ENCODE measurements at regions not wholly inside any gene's neighbourhood (a gene's known extent, or its start where the extent isn't known, plus 50 kb on each side); places are given as distances from the start of the nearest gene placed in this dataset.

GRCh38 chr15:98425173-98425572 is 223.2 kb upstream of the IGF1R start:
- Histone ChIP-seq H3K36me3 (ENCODE audit: insufficient read depth, low read length) (no peaks in the 10 kb centered on the region), H3K9me3 (ENCODE audit: low read depth, low read length) (no peaks in the 10 kb centered on the region), H3K4me3 (no peak overlapping the region), H3K27ac (no peak overlapping the region), H3K9ac (ENCODE audit: insufficient read length) (no peak overlapping the region)
- no peak for DNase-seq (ENCODE audit: low read depth, low spot score)
- TF ChIP-seq EZH2 (IDR thresholded peaks at IDR 0.05): no peak
- no peak for TF ChIP-seq FOXP2 (optimal IDR thresholded peaks at IDR 0.05; ENCODE audit: control extremely low read depth, extremely low read length, insufficient read depth)
- no peak for TF ChIP-seq POLR2AphosphoS5 (IDR thresholded peaks at IDR 0.05; ENCODE audit: borderline replicate concordance, low read depth, low read length)

- Histone ChIP-seq H3K9ac (ENCODE audit: insufficient read length) (no peak overlapping the region), H3K27ac (no peak overlapping the region), H3K4me3 (no peak overlapping the region), H3K9me3 (ENCODE audit: low read depth, low read length) (no peaks in the 10 kb centered on the region), H3K36me3 (ENCODE audit: insufficient read depth, low read length) (no peaks in the 10 kb centered on the region)
- TF ChIP-seq POLR2AphosphoS5 (IDR thresholded peaks at IDR 0.05; ENCODE audit: borderline replicate concordance, low read depth, low read length) (no peak), FOXP2 (optimal IDR thresholded peaks at IDR 0.05; ENCODE audit: control extremely low read depth, extremely low read length, insufficient read depth) (no peak), EZH2 (IDR thresholded peaks at IDR 0.05) (no peak)
- no peak for DNase-seq (ENCODE audit: low read depth, low spot score)
These were observed 221.0 kb upstream of the IGF1R start for GRCh38 chr15:98427321-98427720.

GRCh38 chr15:98428253-98428989 is 219.9 kb upstream of the IGF1R start:
- Histone ChIP-seq H3K9me3 (ENCODE audit: low read depth, low read length) (no peaks in the 10 kb centered on the region), H3K9ac (ENCODE audit: insufficient read length) (no peak overlapping the region), H3K4me3 (peak overlapping the region; percentile 79), H3K27ac (no peak overlapping the region), H3K36me3 (ENCODE audit: insufficient read depth, low read length) (no peaks in the 10 kb centered on the region)
- TF ChIP-seq EZH2 (IDR thresholded peaks at IDR 0.05) (no peak), FOXP2 (optimal IDR thresholded peaks at IDR 0.05; ENCODE audit: control extremely low read depth, extremely low read length, insufficient read depth) (no peak), POLR2AphosphoS5 (IDR thresholded peaks at IDR 0.05; ENCODE audit: borderline replicate concordance, low read depth, low read length) (no peak)
- DNase-seq (ENCODE audit: low read depth, low spot score): no peak

GRCh38 chr15:98431171-98431570 is 217.2 kb upstream of the IGF1R start:
- Histone ChIP-seq H3K4me3 (no peak overlapping the region), H3K36me3 (ENCODE audit: insufficient read depth, low read length) (no peaks in the 10 kb centered on the region), H3K9ac (ENCODE audit: insufficient read length) (no peak overlapping the region), H3K27ac (no peak overlapping the region), H3K9me3 (ENCODE audit: low read depth, low read length) (no peaks in the 10 kb centered on the region)
- TF ChIP-seq EZH2 (IDR thresholded peaks at IDR 0.05): no peak
- no peak for TF ChIP-seq POLR2AphosphoS5 (IDR thresholded peaks at IDR 0.05; ENCODE audit: borderline replicate concordance, low read depth, low read length)
- no peak for TF ChIP-seq FOXP2 (optimal IDR thresholded peaks at IDR 0.05; ENCODE audit: control extremely low read depth, extremely low read length, insufficient read depth)
- no peak for DNase-seq (ENCODE audit: low read depth, low spot score)

GRCh38 chr15:98433346-98433745 is 215.0 kb upstream of the IGF1R start:
- no peak for DNase-seq (ENCODE audit: low read depth, low spot score)
- no peaks in the 10 kb centered on the region for H3K9me3 ChIP-seq (ENCODE audit: low read depth, low read length)
- H3K27ac ChIP-seq: no peak overlapping the region
- TF ChIP-seq POLR2AphosphoS5 (IDR thresholded peaks at IDR 0.05; ENCODE audit: borderline replicate concordance, low read depth, low read length) (no peak), EZH2 (IDR thresholded peaks at IDR 0.05) (no peak)
- no peak overlapping the region for H3K4me3 ChIP-seq
- H3K9ac ChIP-seq (ENCODE audit: insufficient read length): no peak overlapping the region
- H3K36me3 ChIP-seq (ENCODE audit: insufficient read depth, low read length): no peaks in the 10 kb centered on the region

- Histone ChIP-seq H3K4me3 (no peak overlapping the region), H3K36me3 (ENCODE audit: insufficient read depth, low read length) (no peaks in the 10 kb centered on the region), H3K27ac (no peak overlapping the region), H3K9me3 (ENCODE audit: low read depth, low read length) (no peaks in the 10 kb centered on the region), H3K9ac (ENCODE audit: insufficient read length) (no peak overlapping the region)
- DNase-seq (ENCODE audit: low read depth, low spot score): no peak
- TF ChIP-seq POLR2AphosphoS5 (IDR thresholded peaks at IDR 0.05; ENCODE audit: borderline replicate concordance, low read depth, low read length): no peak
- TF ChIP-seq EZH2 (IDR thresholded peaks at IDR 0.05): no peak
- no peak for TF ChIP-seq FOXP2 (optimal IDR thresholded peaks at IDR 0.05; ENCODE audit: control extremely low read depth, extremely low read length, insufficient read depth)
These were observed 214.5 kb upstream of the IGF1R start for GRCh38 chr15:98433856-98434255.

GRCh38 chr15:98437752-98438151 is 210.6 kb upstream of the IGF1R start:
- Histone ChIP-seq H3K9me3 (ENCODE audit: low read depth, low read length) (no peaks in the 10 kb centered on the region), H3K4me3 (no peak overlapping the region), H3K27ac (no peak overlapping the region), H3K36me3 (ENCODE audit: insufficient read depth, low read length) (no peaks in the 10 kb centered on the region), H3K9ac (ENCODE audit: insufficient read length) (no peak overlapping the region)
- TF ChIP-seq FOXP2 (optimal IDR thresholded peaks at IDR 0.05; ENCODE audit: control extremely low read depth, extremely low read length, insufficient read depth) (no peak), EZH2 (IDR thresholded peaks at IDR 0.05) (no peak), POLR2AphosphoS5 (IDR thresholded peaks at IDR 0.05; ENCODE audit: borderline replicate concordance, low read depth, low read length) (no peak)
- no peak for DNase-seq (ENCODE audit: low read depth, low spot score)

- Histone ChIP-seq H3K9ac (ENCODE audit: insufficient read length) (no peak overlapping the region), H3K27ac (no peak overlapping the region), H3K36me3 (ENCODE audit: insufficient read depth, low read length) (no peaks in the 10 kb centered on the region), H3K9me3 (ENCODE audit: low read depth, low read length) (no peaks in the 10 kb centered on the region), H3K4me3 (no peak overlapping the region)
- no peak for DNase-seq (ENCODE audit: low read depth, low spot score)
- TF ChIP-seq FOXP2 (optimal IDR thresholded peaks at IDR 0.05; ENCODE audit: control extremely low read depth, extremely low read length, insufficient read depth): no peak
- TF ChIP-seq EZH2 (IDR thresholded peaks at IDR 0.05): no peak
- no peak for TF ChIP-seq POLR2AphosphoS5 (IDR thresholded peaks at IDR 0.05; ENCODE audit: borderline replicate concordance, low read depth, low read length)
These were observed 210.0 kb upstream of the IGF1R start for GRCh38 chr15:98438326-98438725.

- Histone ChIP-seq H3K9ac (ENCODE audit: insufficient read length) (no peak overlapping the region), H3K9me3 (ENCODE audit: low read depth, low read length) (no peaks in the 10 kb centered on the region), H3K27ac (no peak overlapping the region), H3K4me3 (no peak overlapping the region), H3K36me3 (ENCODE audit: insufficient read depth, low read length) (no peaks in the 10 kb centered on the region)
- DNase-seq (ENCODE audit: low read depth, low spot score): no peak
- TF ChIP-seq POLR2AphosphoS5 (IDR thresholded peaks at IDR 0.05; ENCODE audit: borderline replicate concordance, low read depth, low read length): no peak
- no peak for TF ChIP-seq EZH2 (IDR thresholded peaks at IDR 0.05)
- no peak for TF ChIP-seq FOXP2 (optimal IDR thresholded peaks at IDR 0.05; ENCODE audit: control extremely low read depth, extremely low read length, insufficient read depth)
These were observed 209.4 kb upstream of the IGF1R start for GRCh38 chr15:98438907-98439306.
